ENCODE measurements at regions not wholly inside any gene's neighbourhood (a gene's known extent, or its start where the extent isn't known, plus 50 kb on each side); places are given as distances from the start of the nearest gene placed in this dataset.

DNA sequence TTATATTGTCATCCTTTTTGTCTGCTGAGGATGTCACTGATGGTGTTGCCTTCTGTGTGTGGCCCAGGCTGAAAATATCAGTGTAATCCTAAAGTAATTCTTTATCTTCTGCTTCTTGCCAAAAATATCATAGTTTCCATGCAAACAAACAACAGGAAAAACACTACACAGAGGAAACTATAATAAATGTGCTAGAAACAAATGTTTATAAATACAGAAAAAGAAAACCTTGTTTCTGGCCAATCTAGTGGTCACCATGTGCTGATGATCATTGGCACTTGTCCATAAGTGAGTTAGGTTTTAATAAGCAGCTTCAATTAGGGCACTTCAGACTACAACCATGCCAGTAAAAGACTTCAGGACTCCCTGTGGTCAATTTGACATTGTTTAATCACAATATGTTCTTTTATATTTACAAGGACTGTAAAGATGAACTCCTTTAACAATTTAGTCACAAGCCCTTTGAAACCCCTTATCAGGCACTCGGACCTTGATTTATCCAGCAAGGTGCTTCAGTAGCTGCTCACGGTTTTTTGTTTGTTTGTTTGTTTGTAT, 124.8 kb downstream of the TMTC3 start:
- H3K4me3 ChIP-seq (replicated peaks in 1 of 3; ENCODE audit: insufficient read depth in 1 of 3, low read depth in 1 of 3, low read length in 3 of 3) = no peak overlapping the region
- ChIA-PET CTCF (no interaction called here), POLR2A (no interaction called here)
- no peaks in the 10 kb centered on the region for H3K27me3 ChIP-seq (ENCODE audit: control insufficient read depth in 2 of 2, insufficient read depth in 2 of 2, low read length in 2 of 2)
- no TSS peak for BruUV-seq (replicated peaks)
- H3K27ac ChIP-seq (ENCODE audit: insufficient read depth, low read depth, low read length) = no peak overlapping the region
- intact Hi-C loops (cut with micrococcal nuclease) (no loop called here), dilution Hi-C loops (cut with MboI; ENCODE audit: extremely low pct_ligation_motif_present, low sequenced_read_pairs) (no loop called here)
- H3K4me1 ChIP-seq (ENCODE audit: control insufficient read depth, extremely low read depth, insufficient read depth, low read length) = no peaks in the 10 kb centered on the region
- no peak overlapping the region for H2AFZ ChIP-seq (ENCODE audit: low read depth, low read length)
- H4K20me1 ChIP-seq (replicated peaks; ENCODE audit: control insufficient read depth, extremely low read depth, insufficient read depth, low read length) = no peaks in the 10 kb centered on the region
- H3K4me2 ChIP-seq (ENCODE audit: insufficient read depth, low read length) = no peak overlapping the region
- H3K36me3 ChIP-seq (ENCODE audit: control insufficient read depth in 2 of 2, extremely low read depth in 1 of 2, insufficient read depth in 2 of 2, low read length in 2 of 2) = no peaks in the 10 kb centered on the region
- FAIRE-seq (no peak), DNase-seq (ENCODE audit: low read depth, low spot score) (no peak)
- no peak overlapping the region for H3K9ac ChIP-seq (replicated peaks; ENCODE audit: extremely low read depth, insufficient read depth, low read length)
- TF ChIP-seq GATA2 (IDR thresholded peaks at IDR 0.05; ENCODE audit: insufficient read depth, insufficient read length, low read depth, low read length) = no peak
- TF ChIP-seq POLR2AphosphoS5 (IDR thresholded peaks at IDR 0.05; ENCODE audit: insufficient read depth, low read depth, low read length) = no peak
- TF ChIP-seq JUN (IDR thresholded peaks at IDR 0.05; ENCODE audit: borderline replicate concordance, insufficient read depth, insufficient read length, low read depth) = no peak
- TF ChIP-seq POLR2A (IDR thresholded peaks at IDR 0.05; ENCODE audit: low read depth, low read length) = no peak
- no peak for TF ChIP-seq MYC (IDR thresholded peaks at IDR 0.05; ENCODE audit: low read depth, low read length)
- no peak for TF ChIP-seq EZH2 (IDR thresholded peaks at IDR 0.05; ENCODE audit: borderline replicate concordance, low read depth, low read length, severe bottlenecking)
- TF ChIP-seq, protein P1, sequence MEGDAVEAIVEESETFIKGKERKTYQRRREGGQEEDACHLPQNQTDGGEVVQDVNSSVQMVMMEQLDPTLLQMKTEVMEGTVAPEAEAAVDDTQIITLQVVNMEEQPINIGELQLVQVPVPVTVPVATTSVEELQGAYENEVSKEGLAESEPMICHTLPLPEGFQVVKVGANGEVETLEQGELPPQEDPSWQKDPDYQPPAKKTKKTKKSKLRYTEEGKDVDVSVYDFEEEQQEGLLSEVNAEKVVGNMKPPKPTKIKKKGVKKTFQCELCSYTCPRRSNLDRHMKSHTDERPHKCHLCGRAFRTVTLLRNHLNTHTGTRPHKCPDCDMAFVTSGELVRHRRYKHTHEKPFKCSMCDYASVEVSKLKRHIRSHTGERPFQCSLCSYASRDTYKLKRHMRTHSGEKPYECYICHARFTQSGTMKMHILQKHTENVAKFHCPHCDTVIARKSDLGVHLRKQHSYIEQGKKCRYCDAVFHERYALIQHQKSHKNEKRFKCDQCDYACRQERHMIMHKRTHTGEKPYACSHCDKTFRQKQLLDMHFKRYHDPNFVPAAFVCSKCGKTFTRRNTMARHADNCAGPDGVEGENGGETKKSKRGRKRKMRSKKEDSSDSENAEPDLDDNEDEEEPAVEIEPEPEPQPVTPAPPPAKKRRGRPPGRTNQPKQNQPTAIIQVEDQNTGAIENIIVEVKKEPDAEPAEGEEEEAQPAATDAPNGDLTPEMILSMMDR (IDR thresholded peaks at IDR 0.05; ENCODE audit: extremely low read depth in 1 of 2, insufficient read depth in 1 of 2, low read depth in 1 of 2, low read length in 2 of 2) = no peak
- TF ChIP-seq FOS (IDR thresholded peaks at IDR 0.05; ENCODE audit: borderline replicate concordance, insufficient read depth, low read length) = no peak
- TF ChIP-seq, protein P2, sequence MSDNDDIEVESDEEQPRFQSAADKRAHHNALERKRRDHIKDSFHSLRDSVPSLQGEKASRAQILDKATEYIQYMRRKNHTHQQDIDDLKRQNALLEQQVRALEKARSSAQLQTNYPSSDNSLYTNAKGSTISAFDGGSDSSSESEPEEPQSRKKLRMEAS (IDR thresholded peaks at IDR 0.05; ENCODE audit: insufficient read depth, insufficient read length) = no peak
- H3K9me1 ChIP-seq (replicated peaks; ENCODE audit: control insufficient read depth, extremely low read depth, insufficient read depth, low read length) = no peaks in the 10 kb centered on the region
- H3K9me3 ChIP-seq (replicated peaks; ENCODE audit: control insufficient read depth, insufficient read depth, low read length) = no peaks in the 10 kb centered on the region
- H3K79me2 ChIP-seq (ENCODE audit: control insufficient read depth, insufficient read depth, low read length) = no peaks in the 10 kb centered on the region

All from endothelial cell of umbilical vein (primary cell).